GM13977 (cell line): ENCODE measurements at regions not wholly inside any gene's neighbourhood (a gene's known extent, or its start where the extent isn't known, plus 50 kb on each side); places are given as distances from the start of the nearest gene placed in this dataset.

Experiments
- DNase-seq: peaks from one replicate; pipeline ENCODE4 v3.0.0; 2012; ENCODE audit warnings: low spot score
- CTCF ChIP-seq: IDR thresholded peaks from 2 replicates; pipeline ENCODE4 v1.5.1; 2012; ENCODE audit warnings: mild to moderate bottlenecking, control low read depth; ENCODE audit not compliant: insufficient read depth; ENCODE audit errors: extremely low read depth, missing control alignments
- in situ Hi-C: fragments of 300-500 bp; cut with MboI; formaldehyde crosslinking; loops from one replicate; pipeline ENCODE4 v1.12.0; 2022; ENCODE audit warnings: low sequenced_read_pairs, low pct_unique_long_range_greater_than_20kb, mixed read lengths, inconsistent platforms; ENCODE audit not compliant: unreplicated experiment

GRCh38 chr1:10903821-10904220, 107.4 kb upstream of the CASZ1 start:
- in situ Hi-C loops: no loop called here
- DNase-seq: no peak
- TF ChIP-seq CTCF: no peak

GRCh38 chr1:10904396-10905358, 107.8 kb upstream of the TARDBP start:
- in situ Hi-C loops: no loop called here
- no peak for DNase-seq
- TF ChIP-seq CTCF: no peak

- TF ChIP-seq CTCF: no peak
These were observed 106.4 kb upstream of the TARDBP start for GRCh38 chr1:10905841-10906655.

GRCh38 chr1:10906866-10907519, 105.5 kb upstream of the TARDBP start:
- TF ChIP-seq CTCF: no peak
- in situ Hi-C loops: no loop called here
- DNase-seq: no peak

More at GRCh38 chr1:10905841-10906655, 106.4 kb upstream of the TARDBP start:
- DNase-seq: no peak
- in situ Hi-C loops: no loop called here

GRCh38 chr1:10908266-10908665, 104.2 kb upstream of the TARDBP start:
- no peak for DNase-seq
- no peak for TF ChIP-seq CTCF
- in situ Hi-C loops: no loop called here
